ENCODE measurements at regions not wholly inside any gene's neighbourhood (a gene's known extent, or its start where the extent isn't known, plus 50 kb on each side); places are given as distances from the start of the nearest gene placed in this dataset.

DNA sequence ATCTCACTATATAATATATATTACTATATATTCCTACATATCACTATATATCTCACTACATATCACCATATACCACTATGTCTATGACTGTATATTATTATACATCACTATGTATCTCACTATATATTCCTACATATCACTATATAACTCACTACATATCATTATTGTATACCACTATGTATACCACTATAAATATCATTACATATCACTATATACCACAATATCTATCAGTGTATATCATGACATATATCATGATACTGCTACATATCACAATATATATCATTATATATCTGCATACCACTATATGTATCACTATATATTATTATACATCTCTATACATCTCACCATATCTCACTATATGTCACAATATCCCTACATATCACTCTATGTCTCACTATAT lies 121.5 kb downstream of the ASCL4 start:
- H3K9ac ChIP-seq (ENCODE audit: low read depth, low read length, poor library complexity): no peak overlapping the region
- H3K27me3 ChIP-seq (ENCODE audit: control insufficient read depth in 3 of 3, insufficient read depth in 3 of 3, low read depth in 1 of 3, low read length in 3 of 3): peaks cover 0 to 5% (median 0%) of the 10 kb centered on the region in 3 experiments
- no peak for DNase-seq (ENCODE audit: low spot score)
- H2AFZ ChIP-seq (ENCODE audit: low read length): no peak overlapping the region
- H2BK120ac ChIP-seq (ENCODE audit: low read depth, low read length): no peak overlapping the region
- H2AK5ac ChIP-seq (ENCODE audit: low read depth, low read length): no peak overlapping the region
- H2BK15ac ChIP-seq (ENCODE audit: low read length): no peak overlapping the region
- H3K4me1 ChIP-seq (ENCODE audit: control insufficient read depth in 2 of 2, insufficient read depth in 1 of 2, low read depth in 1 of 2, low read length in 2 of 2): no peaks in the 10 kb centered on the region
- H4K8ac ChIP-seq (ENCODE audit: low read depth, low read length): no peak overlapping the region
- H3K4me2 ChIP-seq (ENCODE audit: insufficient read depth, low read length, poor library complexity, severe bottlenecking): no peak overlapping the region
- no peak overlapping the region for H2BK12ac ChIP-seq (ENCODE audit: low read length)
- no peak overlapping the region for H3K4me3 ChIP-seq (ENCODE audit: low read length in 2 of 2)
- no peaks in the 10 kb centered on the region for H3K36me3 ChIP-seq (replicated peaks in 1 of 2; ENCODE audit: control insufficient read depth in 2 of 2, insufficient read depth in 2 of 2, low read length in 2 of 2)
- peaks cover 0 to 3% of the 10 kb centered on the region in 2 donors for H3K9me3 ChIP-seq (replicated peaks in 1 of 2; ENCODE audit: control insufficient read depth in 2 of 2, insufficient read depth in 1 of 2, low read depth in 1 of 2, low read length in 2 of 2)
- H3K27ac ChIP-seq (replicated peaks; ENCODE audit: low read length): no peak overlapping the region
- no peaks in the 10 kb centered on the region for H3K79me1 ChIP-seq (ENCODE audit: low read depth, low read length)
- H3K4ac ChIP-seq (ENCODE audit: low read length): no peak overlapping the region
- no peak overlapping the region for H3K23ac ChIP-seq (ENCODE audit: low read depth, low read length, poor library complexity)
- H3K14ac ChIP-seq (ENCODE audit: low read length): no peak overlapping the region
- H4K91ac ChIP-seq (ENCODE audit: low read depth, low read length, poor library complexity): no peak overlapping the region
- no peak overlapping the region for H2BK5ac ChIP-seq (ENCODE audit: low read length)
- H3K18ac ChIP-seq (ENCODE audit: low read length): no peak overlapping the region

DNA sequence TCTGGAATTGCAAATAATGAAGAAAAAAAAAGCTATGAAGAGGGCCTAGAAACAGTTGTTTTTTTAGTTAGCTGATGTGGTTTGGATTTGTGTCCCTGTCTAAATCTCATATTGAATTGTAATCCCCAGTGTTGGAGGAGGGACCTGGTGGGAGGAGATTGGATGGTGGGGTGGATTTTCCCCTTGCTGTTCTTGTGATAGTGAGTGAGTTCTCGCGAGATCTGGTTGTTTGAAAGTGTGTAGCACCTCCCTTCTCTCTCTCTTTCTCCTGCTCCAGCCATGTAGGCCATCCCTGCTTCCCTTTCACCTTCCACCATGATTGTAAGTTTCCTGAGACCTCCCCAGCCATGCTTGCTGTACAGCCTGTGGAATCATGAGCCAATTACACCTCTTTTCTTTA lies 126.1 kb downstream of the ASCL4 start:
- H3K14ac ChIP-seq (ENCODE audit: low read length): no peak overlapping the region
- H2AFZ ChIP-seq (ENCODE audit: low read length): no peak overlapping the region
- no CpG with 5 or more reads among the region's 2 CpGs for WGBS, 2 donors (ENCODE audit: extremely low coverage in 2 of 2, insufficient read length in 2 of 2, insufficient replicate concordance in 1 of 2)
- peaks cover 0 to 1% of the 10 kb centered on the region in 2 donors for H3K4me1 ChIP-seq (ENCODE audit: control insufficient read depth in 2 of 2, insufficient read depth in 1 of 2, low read depth in 1 of 2, low read length in 2 of 2)
- no peak overlapping the region for H3K9ac ChIP-seq (ENCODE audit: low read depth, low read length, poor library complexity)
- H4K91ac ChIP-seq (ENCODE audit: low read depth, low read length, poor library complexity): no peak overlapping the region
- H4K8ac ChIP-seq (ENCODE audit: low read depth, low read length): no peak overlapping the region
- H3K4ac ChIP-seq (ENCODE audit: low read length): no peak overlapping the region
- H3K9me3 ChIP-seq (replicated peaks in 1 of 2; ENCODE audit: control insufficient read depth in 2 of 2, insufficient read depth in 1 of 2, low read depth in 1 of 2, low read length in 2 of 2): no peaks in the 10 kb centered on the region
- no peak for DNase-seq (ENCODE audit: low spot score)
- no peak overlapping the region for H3K27ac ChIP-seq (replicated peaks; ENCODE audit: low read length)
- H2AK5ac ChIP-seq (ENCODE audit: low read depth, low read length): no peak overlapping the region
- no peaks in the 10 kb centered on the region for H3K79me1 ChIP-seq (ENCODE audit: low read depth, low read length)
- no peak overlapping the region for H2BK12ac ChIP-seq (ENCODE audit: low read length)
- no peak overlapping the region for H3K23ac ChIP-seq (ENCODE audit: low read depth, low read length, poor library complexity)
- no peak overlapping the region for H3K4me2 ChIP-seq (ENCODE audit: insufficient read depth, low read length, poor library complexity, severe bottlenecking)
- no peak overlapping the region for H2BK5ac ChIP-seq (ENCODE audit: low read length)
- no peak overlapping the region for H2BK15ac ChIP-seq (ENCODE audit: low read length)
- H3K27me3 ChIP-seq (ENCODE audit: control insufficient read depth in 3 of 3, insufficient read depth in 3 of 3, low read depth in 1 of 3, low read length in 3 of 3): peaks cover 0 to 46% (median 10%) of the 10 kb centered on the region in 3 experiments
- H3K18ac ChIP-seq (ENCODE audit: low read length): no peak overlapping the region
- no peak overlapping the region for H2BK120ac ChIP-seq (ENCODE audit: low read depth, low read length)
- H3K4me3 ChIP-seq (ENCODE audit: low read length in 2 of 2): no peak overlapping the region
- H3K36me3 ChIP-seq (replicated peaks in 1 of 2; ENCODE audit: control insufficient read depth in 2 of 2, insufficient read depth in 2 of 2, low read length in 2 of 2): no peaks in the 10 kb centered on the region

DNA sequence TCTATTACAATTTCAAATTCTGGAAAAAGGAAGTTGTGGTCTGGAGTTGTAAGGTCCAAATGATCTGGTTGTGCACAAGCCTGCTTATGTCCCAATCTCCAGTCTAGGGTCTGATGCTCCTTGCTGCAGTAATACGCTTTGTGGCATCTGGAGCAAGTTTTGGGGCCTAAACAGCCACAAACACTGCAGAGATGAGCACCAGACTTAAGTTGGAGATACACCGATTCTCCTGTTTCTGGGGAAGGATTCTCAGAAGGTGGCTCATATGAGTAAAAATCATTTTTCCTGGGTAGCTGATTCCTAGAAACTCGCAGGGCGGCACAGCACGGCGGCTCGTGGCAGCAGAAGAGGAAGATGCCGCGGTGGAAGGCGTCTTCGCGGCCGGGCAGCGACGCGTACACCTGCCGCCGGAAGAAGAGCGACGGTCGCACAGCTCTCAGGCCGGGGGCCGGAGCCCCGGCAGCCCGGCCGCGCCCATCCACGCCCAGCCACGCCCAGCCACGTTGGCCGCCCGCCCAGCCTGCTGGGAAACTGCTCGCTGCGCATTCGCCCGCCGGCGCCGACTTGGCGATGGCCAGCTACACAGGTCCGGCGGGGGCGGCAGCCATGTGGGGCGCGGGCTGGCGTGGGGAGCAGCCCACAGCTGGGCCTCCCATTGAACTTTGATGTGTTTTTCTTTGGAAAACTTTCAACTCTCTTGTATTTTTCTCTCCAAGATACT lies 129.0 kb downstream of the ASCL4 start:
- peaks cover 0 to 1% of the 10 kb centered on the region in 2 donors for H3K4me1 ChIP-seq (ENCODE audit: control insufficient read depth in 2 of 2, insufficient read depth in 1 of 2, low read depth in 1 of 2, low read length in 2 of 2)
- H2BK5ac ChIP-seq (ENCODE audit: low read length): no peak overlapping the region
- H2BK15ac ChIP-seq (ENCODE audit: low read length): no peak overlapping the region
- H2BK120ac ChIP-seq (ENCODE audit: low read depth, low read length): no peak overlapping the region
- H3K36me3 ChIP-seq (replicated peaks in 1 of 2; ENCODE audit: control insufficient read depth in 2 of 2, insufficient read depth in 2 of 2, low read length in 2 of 2): no peaks in the 10 kb centered on the region
- peak overlapping the region; percentile 87 for H2AFZ ChIP-seq (ENCODE audit: low read length)
- no CpG with 5 or more reads among the region's 46 CpGs for WGBS, 2 donors (ENCODE audit: extremely low coverage in 2 of 2, insufficient read length in 2 of 2, insufficient replicate concordance in 1 of 2)
- no peak overlapping the region for H3K14ac ChIP-seq (ENCODE audit: low read length)
- peak; percentile 40 for DNase-seq (ENCODE audit: low spot score)
- peak overlapping the region; percentile 9 for H3K23ac ChIP-seq (ENCODE audit: low read depth, low read length, poor library complexity)
- no peak overlapping the region for H2AK5ac ChIP-seq (ENCODE audit: low read depth, low read length)
- no peak overlapping the region for H3K27ac ChIP-seq (replicated peaks; ENCODE audit: low read length)
- no peak overlapping the region for H4K91ac ChIP-seq (ENCODE audit: low read depth, low read length, poor library complexity)
- H3K4me2 ChIP-seq (ENCODE audit: insufficient read depth, low read length, poor library complexity, severe bottlenecking): peak overlapping the region; percentile 75
- no peaks in the 10 kb centered on the region for H3K9me3 ChIP-seq (replicated peaks in 1 of 2; ENCODE audit: control insufficient read depth in 2 of 2, insufficient read depth in 1 of 2, low read depth in 1 of 2, low read length in 2 of 2)
- H3K4me3 ChIP-seq (ENCODE audit: low read length in 2 of 2): peak overlapping the region; percentile 15 to 73
- no peak overlapping the region for H3K4ac ChIP-seq (ENCODE audit: low read length)
- H3K27me3 ChIP-seq (ENCODE audit: control insufficient read depth in 3 of 3, insufficient read depth in 3 of 3, low read depth in 1 of 3, low read length in 3 of 3): peaks cover 0 to 53% (median 24%) of the 10 kb centered on the region in 3 experiments
- H4K8ac ChIP-seq (ENCODE audit: low read depth, low read length): no peak overlapping the region
- no peaks in the 10 kb centered on the region for H3K79me1 ChIP-seq (ENCODE audit: low read depth, low read length)
- peak overlapping the region; percentile 77 for H3K18ac ChIP-seq (ENCODE audit: low read length)
- H3K9ac ChIP-seq (ENCODE audit: low read depth, low read length, poor library complexity): no peak overlapping the region
- H2BK12ac ChIP-seq (ENCODE audit: low read length): no peak overlapping the region

DNA sequence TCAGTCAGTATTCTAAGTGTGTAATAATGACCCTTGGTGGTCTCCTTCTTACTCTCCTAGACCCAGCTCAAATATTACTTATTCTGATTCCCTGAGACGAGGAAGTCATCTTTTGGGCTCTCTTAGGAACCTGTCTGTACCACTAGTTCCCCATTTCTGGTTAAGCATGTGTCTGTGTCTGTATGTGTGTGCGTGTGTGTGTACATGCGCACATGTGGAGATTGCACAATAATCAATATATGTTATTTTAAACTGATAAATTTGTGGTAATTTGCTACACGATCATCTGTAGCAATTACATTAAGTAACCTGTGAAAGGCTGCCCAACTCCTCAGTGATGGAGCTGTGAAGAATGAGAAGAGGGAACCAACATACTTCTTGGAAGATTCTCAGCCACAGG lies 132.2 kb downstream of the ASCL4 start:
- H3K4ac ChIP-seq (ENCODE audit: low read length): no peak overlapping the region
- H3K4me1 ChIP-seq (ENCODE audit: control insufficient read depth in 2 of 2, insufficient read depth in 1 of 2, low read depth in 1 of 2, low read length in 2 of 2): peaks cover 0 to 1% of the 10 kb centered on the region in 2 donors
- H2AK5ac ChIP-seq (ENCODE audit: low read depth, low read length): no peak overlapping the region
- no CpG with 5 or more reads among the region's 4 CpGs for WGBS, 2 donors (ENCODE audit: extremely low coverage in 2 of 2, insufficient read length in 2 of 2, insufficient replicate concordance in 1 of 2)
- H3K14ac ChIP-seq (ENCODE audit: low read length): no peak overlapping the region
- no peak overlapping the region for H3K9ac ChIP-seq (ENCODE audit: low read depth, low read length, poor library complexity)
- H3K27me3 ChIP-seq (ENCODE audit: control insufficient read depth in 3 of 3, insufficient read depth in 3 of 3, low read depth in 1 of 3, low read length in 3 of 3): peaks cover 0 to 47% (median 30%) of the 10 kb centered on the region in 3 experiments
- H3K4me3 ChIP-seq (ENCODE audit: low read length in 2 of 2): no peak overlapping the region
- H2AFZ ChIP-seq (ENCODE audit: low read length): no peak overlapping the region
- H2BK15ac ChIP-seq (ENCODE audit: low read length): no peak overlapping the region
- no peaks in the 10 kb centered on the region for H3K79me1 ChIP-seq (ENCODE audit: low read depth, low read length)
- no peak overlapping the region for H3K18ac ChIP-seq (ENCODE audit: low read length)
- H3K27ac ChIP-seq (replicated peaks; ENCODE audit: low read length): no peak overlapping the region
- no peak overlapping the region for H4K8ac ChIP-seq (ENCODE audit: low read depth, low read length)
- H3K36me3 ChIP-seq (replicated peaks in 1 of 2; ENCODE audit: control insufficient read depth in 2 of 2, insufficient read depth in 2 of 2, low read length in 2 of 2): no peaks in the 10 kb centered on the region
- H2BK5ac ChIP-seq (ENCODE audit: low read length): no peak overlapping the region
- no peak overlapping the region for H4K91ac ChIP-seq (ENCODE audit: low read depth, low read length, poor library complexity)
- no peak overlapping the region for H3K23ac ChIP-seq (ENCODE audit: low read depth, low read length, poor library complexity)
- DNase-seq (ENCODE audit: low spot score): no peak
- no peaks in the 10 kb centered on the region for H3K9me3 ChIP-seq (replicated peaks in 1 of 2; ENCODE audit: control insufficient read depth in 2 of 2, insufficient read depth in 1 of 2, low read depth in 1 of 2, low read length in 2 of 2)
- no peak overlapping the region for H2BK12ac ChIP-seq (ENCODE audit: low read length)
- no peak overlapping the region for H3K4me2 ChIP-seq (ENCODE audit: insufficient read depth, low read length, poor library complexity, severe bottlenecking)
- no peak overlapping the region for H2BK120ac ChIP-seq (ENCODE audit: low read depth, low read length)
